ENCODE measurements at regions not wholly inside any gene's neighbourhood (a gene's known extent, or its start where the extent isn't known, plus 50 kb on each side); places are given as distances from the start of the nearest gene placed in this dataset.

DNA sequence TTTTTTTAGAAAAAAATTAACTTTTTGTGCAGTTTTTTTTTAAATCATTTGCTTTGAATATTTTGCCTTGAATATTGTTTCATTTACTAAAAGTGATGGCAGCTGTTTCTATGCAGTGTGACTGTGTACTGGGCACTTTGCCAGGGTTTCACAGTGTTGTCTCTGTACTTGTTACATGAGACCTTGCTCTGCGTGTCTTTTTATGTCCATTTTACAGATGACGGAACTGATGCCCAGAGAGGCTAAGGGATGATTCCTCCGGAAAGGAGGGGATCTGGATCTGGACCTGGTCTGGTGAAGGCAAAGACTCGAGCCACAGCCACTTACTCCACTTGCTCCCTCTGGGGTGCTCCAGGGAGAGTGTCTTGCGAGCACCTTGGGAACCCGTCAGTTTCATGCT lies 124.8 kb upstream of the PTCH1 start:
- H3K36me3 ChIP-seq (ENCODE audit: insufficient read depth) = no peaks in the 10 kb centered on the region
- H3K27me3 ChIP-seq (ENCODE audit: insufficient read depth) = no peaks in the 10 kb centered on the region
- H3K9me2 ChIP-seq (ENCODE audit: insufficient read depth) = peaks cover 10% of the 10 kb centered on the region; the same call in 1 of the 2 replicates
- H4K20me1 ChIP-seq (replicated peaks; ENCODE audit: insufficient read depth) = no peaks in the 10 kb centered on the region
- no peak overlapping the region for H3K4me3 ChIP-seq
- no peaks in the 10 kb centered on the region for H3K79me2 ChIP-seq (replicated peaks; ENCODE audit: insufficient read depth)
- no peak overlapping the region for H3K27ac Mint-ChIP-seq
- TF ChIP-seq ZNF331 (CRISPR knock-in tag; IDR thresholded peaks at IDR 0.05; ENCODE audit: low read depth) = no peak
- TF ChIP-seq, protein P1, sequence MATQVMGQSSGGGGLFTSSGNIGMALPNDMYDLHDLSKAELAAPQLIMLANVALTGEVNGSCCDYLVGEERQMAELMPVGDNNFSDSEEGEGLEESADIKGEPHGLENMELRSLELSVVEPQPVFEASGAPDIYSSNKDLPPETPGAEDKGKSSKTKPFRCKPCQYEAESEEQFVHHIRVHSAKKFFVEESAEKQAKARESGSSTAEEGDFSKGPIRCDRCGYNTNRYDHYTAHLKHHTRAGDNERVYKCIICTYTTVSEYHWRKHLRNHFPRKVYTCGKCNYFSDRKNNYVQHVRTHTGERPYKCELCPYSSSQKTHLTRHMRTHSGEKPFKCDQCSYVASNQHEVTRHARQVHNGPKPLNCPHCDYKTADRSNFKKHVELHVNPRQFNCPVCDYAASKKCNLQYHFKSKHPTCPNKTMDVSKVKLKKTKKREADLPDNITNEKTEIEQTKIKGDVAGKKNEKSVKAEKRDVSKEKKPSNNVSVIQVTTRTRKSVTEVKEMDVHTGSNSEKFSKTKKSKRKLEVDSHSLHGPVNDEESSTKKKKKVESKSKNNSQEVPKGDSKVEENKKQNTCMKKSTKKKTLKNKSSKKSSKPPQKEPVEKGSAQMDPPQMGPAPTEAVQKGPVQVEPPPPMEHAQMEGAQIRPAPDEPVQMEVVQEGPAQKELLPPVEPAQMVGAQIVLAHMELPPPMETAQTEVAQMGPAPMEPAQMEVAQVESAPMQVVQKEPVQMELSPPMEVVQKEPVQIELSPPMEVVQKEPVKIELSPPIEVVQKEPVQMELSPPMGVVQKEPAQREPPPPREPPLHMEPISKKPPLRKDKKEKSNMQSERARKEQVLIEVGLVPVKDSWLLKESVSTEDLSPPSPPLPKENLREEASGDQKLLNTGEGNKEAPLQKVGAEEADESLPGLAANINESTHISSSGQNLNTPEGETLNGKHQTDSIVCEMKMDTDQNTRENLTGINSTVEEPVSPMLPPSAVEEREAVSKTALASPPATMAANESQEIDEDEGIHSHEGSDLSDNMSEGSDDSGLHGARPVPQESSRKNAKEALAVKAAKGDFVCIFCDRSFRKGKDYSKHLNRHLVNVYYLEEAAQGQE (IDR thresholded peaks at IDR 0.05; ENCODE audit: unreplicated experiment) = no peak
- TF ChIP-seq EZH2 (IDR thresholded peaks at IDR 0.05; ENCODE audit: low read depth, unreplicated experiment) = no peak
- TF ChIP-seq NANOG (IDR thresholded peaks at IDR 0.05; ENCODE audit: borderline replicate concordance) = no peak
- TF ChIP-seq, protein P2, sequence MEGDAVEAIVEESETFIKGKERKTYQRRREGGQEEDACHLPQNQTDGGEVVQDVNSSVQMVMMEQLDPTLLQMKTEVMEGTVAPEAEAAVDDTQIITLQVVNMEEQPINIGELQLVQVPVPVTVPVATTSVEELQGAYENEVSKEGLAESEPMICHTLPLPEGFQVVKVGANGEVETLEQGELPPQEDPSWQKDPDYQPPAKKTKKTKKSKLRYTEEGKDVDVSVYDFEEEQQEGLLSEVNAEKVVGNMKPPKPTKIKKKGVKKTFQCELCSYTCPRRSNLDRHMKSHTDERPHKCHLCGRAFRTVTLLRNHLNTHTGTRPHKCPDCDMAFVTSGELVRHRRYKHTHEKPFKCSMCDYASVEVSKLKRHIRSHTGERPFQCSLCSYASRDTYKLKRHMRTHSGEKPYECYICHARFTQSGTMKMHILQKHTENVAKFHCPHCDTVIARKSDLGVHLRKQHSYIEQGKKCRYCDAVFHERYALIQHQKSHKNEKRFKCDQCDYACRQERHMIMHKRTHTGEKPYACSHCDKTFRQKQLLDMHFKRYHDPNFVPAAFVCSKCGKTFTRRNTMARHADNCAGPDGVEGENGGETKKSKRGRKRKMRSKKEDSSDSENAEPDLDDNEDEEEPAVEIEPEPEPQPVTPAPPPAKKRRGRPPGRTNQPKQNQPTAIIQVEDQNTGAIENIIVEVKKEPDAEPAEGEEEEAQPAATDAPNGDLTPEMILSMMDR (conservative IDR thresholded peaks at IDR 0.05; ENCODE audit: low read depth in 2 of 2) = no peak
- TF ChIP-seq, protein P3, sequence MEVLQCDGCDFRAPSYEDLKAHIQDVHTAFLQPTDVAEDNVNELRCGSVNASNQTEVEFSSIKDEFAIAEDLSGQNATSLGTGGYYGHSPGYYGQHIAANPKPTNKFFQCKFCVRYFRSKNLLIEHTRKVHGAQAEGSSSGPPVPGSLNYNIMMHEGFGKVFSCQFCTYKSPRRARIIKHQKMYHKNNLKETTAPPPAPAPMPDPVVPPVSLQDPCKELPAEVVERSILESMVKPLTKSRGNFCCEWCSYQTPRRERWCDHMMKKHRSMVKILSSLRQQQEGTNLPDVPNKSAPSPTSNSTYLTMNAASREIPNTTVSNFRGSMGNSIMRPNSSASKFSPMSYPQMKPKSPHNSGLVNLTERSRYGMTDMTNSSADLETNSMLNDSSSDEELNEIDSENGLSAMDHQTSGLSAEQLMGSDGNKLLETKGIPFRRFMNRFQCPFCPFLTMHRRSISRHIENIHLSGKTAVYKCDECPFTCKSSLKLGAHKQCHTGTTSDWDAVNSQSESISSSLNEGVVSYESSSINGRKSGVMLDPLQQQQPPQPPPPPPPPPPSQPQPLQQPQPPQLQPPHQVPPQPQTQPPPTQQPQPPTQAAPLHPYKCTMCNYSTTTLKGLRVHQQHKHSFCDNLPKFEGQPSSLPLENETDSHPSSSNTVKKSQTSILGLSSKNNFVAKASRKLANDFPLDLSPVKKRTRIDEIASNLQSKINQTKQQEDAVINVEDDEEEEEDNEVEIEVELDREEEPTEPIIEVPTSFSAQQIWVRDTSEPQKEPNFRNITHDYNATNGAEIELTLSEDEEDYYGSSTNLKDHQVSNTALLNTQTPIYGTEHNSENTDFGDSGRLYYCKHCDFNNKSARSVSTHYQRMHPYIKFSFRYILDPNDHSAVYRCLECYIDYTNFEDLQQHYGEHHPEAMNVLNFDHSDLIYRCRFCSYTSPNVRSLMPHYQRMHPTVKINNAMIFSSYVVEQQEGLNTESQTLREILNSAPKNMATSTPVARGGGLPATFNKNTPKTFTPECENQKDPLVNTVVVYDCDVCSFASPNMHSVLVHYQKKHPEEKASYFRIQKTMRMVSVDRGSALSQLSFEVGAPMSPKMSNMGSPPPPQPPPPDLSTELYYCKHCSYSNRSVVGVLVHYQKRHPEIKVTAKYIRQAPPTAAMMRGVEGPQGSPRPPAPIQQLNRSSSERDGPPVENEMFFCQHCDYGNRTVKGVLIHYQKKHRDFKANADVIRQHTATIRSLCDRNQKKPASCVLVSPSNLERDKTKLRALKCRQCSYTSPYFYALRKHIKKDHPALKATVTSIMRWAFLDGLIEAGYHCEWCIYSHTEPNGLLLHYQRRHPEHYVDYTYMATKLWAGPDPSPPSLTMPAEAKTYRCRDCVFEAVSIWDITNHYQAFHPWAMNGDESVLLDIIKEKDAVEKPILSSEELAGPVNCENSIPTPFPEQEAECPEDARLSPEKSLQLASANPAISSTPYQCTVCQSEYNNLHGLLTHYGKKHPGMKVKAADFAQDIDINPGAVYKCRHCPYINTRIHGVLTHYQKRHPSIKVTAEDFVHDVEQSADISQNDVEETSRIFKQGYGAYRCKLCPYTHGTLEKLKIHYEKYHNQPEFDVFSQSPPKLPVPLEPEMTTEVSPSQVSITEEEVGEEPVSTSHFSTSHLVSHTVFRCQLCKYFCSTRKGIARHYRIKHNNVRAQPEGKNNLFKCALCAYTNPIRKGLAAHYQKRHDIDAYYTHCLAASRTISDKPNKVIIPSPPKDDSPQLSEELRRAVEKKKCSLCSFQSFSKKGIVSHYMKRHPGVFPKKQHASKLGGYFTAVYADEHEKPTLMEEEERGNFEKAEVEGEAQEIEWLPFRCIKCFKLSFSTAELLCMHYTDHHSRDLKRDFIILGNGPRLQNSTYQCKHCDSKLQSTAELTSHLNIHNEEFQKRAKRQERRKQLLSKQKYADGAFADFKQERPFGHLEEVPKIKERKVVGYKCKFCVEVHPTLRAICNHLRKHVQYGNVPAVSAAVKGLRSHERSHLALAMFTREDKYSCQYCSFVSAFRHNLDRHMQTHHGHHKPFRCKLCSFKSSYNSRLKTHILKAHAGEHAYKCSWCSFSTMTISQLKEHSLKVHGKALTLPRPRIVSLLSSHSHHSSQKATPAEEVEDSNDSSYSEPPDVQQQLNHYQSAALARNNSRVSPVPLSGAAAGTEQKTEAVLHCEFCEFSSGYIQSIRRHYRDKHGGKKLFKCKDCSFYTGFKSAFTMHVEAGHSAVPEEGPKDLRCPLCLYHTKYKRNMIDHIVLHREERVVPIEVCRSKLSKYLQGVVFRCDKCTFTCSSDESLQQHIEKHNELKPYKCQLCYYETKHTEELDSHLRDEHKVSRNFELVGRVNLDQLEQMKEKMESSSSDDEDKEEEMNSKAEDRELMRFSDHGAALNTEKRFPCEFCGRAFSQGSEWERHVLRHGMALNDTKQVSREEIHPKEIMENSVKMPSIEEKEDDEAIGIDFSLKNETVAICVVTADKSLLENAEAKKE (CRISPR knock-in tag; IDR thresholded peaks at IDR 0.05) = no peak
- no peak for TF ChIP-seq EZH2phosphoT487 (IDR thresholded peaks at IDR 0.05; ENCODE audit: unreplicated experiment)
- TF ChIP-seq ZNF114 (CRISPR knock-in tag; IDR thresholded peaks at IDR 0.05) = no peak
- no peak for TF ChIP-seq JUNB (IDR thresholded peaks at IDR 0.05; ENCODE audit: unreplicated experiment)
- TF ChIP-seq, protein P4, sequence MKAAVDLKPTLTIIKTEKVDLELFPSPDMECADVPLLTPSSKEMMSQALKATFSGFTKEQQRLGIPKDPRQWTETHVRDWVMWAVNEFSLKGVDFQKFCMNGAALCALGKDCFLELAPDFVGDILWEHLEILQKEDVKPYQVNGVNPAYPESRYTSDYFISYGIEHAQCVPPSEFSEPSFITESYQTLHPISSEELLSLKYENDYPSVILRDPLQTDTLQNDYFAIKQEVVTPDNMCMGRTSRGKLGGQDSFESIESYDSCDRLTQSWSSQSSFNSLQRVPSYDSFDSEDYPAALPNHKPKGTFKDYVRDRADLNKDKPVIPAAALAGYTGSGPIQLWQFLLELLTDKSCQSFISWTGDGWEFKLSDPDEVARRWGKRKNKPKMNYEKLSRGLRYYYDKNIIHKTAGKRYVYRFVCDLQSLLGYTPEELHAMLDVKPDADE (IDR thresholded peaks at IDR 0.05) = no peak
- TF ChIP-seq CREB1 (CRISPR knock-in tag; IDR thresholded peaks at IDR 0.05; ENCODE audit: low read depth) = no peak
- no peak overlapping the region for H3K4me2 ChIP-seq
- no peak overlapping the region for H3K4me3 Mint-ChIP-seq
- no peaks in the 10 kb centered on the region for H3K36me3 Mint-ChIP-seq (ENCODE audit: low read depth)
- H3K4me1 ChIP-seq (ENCODE audit: insufficient read depth) = no peaks in the 10 kb centered on the region
- no peaks in the 10 kb centered on the region for H3F3A ChIP-seq (replicated peaks; ENCODE audit: low read depth)
- no peak overlapping the region for H2AFZ ChIP-seq
- H3K4me1 Mint-ChIP-seq = no peaks in the 10 kb centered on the region
- DNase-seq (ENCODE audit: low spot score) (no peak), ATAC-seq (no peak)
- H3K9me3 Mint-ChIP-seq = no peaks in the 10 kb centered on the region; the same call in 2 of the 3 replicates
- no peaks in the 10 kb centered on the region for H3K27me3 Mint-ChIP-seq (ENCODE audit: insufficient read depth, low read depth, poor library complexity)
- H3K27ac ChIP-seq (ENCODE audit: low read depth) = no peak overlapping the region

Data from GM23338 (cell line).